CD4-positive, alpha-beta T cell treated with Interleukin-6 for 4 hours (primary cell): ENCODE measurements at regions not wholly inside any gene's neighbourhood (a gene's known extent, or its start where the extent isn't known, plus 50 kb on each side); places are given as distances from the start of the nearest gene placed in this dataset.
A peak's percentile ranks its signal among the peaks of the same experiment; 100 is the strongest.
"Not testable (repeated sequence)": the region's sequence is repeated elsewhere in the genome, so short reads cannot be mapped to it uniquely, and the experiment has no call there.

Source experiments
- DNase-seq: peaks from one replicate; pipeline ENCODE4 v3.0.0-alpha.2; 2020; ENCODE audit warnings: mixed read lengths

DNA sequence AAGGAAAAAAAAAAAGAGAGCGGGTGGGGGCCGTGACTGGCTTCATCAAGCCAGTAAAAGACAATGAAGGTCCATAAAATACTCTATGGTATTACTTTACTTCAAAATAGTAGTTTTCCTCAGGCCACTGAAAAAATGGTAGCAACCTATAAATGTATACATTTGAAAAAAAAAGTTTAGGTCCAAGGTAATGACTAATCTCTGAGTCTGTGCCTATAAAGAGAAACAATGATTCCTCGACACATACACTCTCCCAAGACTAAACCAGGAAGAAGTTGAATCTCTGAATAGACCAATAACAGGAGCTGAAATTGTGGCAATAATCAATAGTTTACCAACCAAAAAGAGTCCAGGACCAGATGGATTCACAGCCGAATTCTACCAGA, 84.5 kb upstream of the SIRPG start:
- not testable (repeated sequence) for DNase-seq

DNA sequence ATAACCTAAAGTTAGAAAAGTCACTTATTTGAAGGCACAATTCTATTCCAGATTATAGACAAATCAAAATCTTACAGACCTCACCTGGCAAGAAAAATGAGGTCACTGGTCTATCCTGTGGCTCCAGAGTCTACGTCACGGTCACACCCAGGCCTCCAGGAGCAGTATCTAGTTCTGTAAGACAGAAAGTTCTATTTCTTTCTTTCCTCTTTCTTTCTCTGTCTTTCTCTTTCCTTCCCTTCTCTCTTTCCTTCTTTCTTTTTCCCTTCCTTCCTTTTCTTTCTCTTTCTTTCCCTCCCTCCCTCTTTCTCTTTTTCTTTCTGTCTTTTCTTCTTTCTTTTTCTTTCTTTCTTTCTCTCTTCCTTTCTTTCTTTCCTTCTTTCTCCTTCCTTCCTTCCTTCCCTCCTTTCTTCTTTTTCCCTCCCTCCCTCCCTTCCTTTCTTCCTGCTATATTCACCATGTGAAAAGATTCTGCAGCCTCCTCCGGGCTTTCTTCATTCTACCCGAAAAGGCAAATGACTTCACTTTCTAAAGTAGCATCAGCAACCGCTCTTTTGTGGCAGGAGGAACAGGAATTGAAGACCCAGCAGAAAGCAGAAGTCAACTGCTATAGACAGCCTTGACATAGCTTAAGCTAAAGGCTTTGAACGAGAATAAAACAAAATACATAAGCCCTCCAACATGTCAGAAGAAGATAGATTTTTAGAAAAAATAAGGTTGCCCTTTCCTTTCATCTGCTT, 83.9 kb upstream of the SIRPG start:
- DNase-seq: no peak

DNA sequence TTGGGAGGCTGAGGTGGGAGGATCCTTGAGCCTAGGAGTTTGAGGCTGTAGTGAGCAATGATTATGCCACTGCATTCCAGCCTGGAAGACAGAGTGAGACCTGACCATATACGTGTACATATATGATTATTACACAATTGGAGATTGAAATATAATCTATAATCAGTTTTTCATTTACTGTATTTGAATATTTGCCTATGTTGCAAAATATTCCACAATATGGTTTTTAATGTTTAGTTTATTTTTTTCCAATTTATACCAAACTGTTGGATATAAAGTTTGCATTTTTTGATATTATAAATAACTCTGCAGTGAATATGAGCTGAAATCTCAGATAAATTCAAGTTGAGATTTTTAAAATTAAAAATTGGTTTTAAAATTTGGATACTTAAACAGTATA, 79.6 kb upstream of the SIRPG start:
- DNase-seq: no peak

DNA sequence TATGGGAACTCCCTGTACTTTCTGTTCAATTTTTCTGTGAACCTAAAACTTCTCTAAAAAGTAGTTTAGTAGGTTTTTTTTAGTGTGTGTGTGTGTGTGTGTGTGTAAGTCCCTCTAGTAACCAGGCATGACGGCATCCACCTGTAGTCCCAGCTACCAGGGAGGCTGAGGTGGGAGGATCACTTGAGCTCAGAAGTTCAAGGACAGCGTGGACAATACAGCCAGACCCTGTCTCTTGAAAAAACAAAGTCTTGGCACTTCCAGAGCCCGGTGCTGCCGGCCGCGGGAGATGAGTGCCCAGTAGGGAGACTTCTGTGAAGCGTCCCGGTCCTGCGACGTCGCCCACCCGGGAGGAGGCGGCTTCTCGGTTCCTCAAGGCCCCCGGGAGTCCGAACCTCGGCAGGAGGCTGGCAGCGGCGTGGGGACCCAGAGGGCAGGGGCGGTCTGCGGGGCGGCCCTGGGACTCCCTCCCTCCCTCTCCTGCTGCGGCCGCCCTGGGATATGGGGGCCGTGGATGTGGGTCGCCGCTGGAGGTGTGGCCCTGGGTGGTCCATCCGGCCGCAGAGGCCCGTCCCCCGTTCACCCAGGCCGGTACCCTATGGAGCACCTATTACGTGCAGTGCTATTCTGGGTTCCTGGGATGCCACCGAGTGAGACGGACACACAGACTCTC, 78.0 kb upstream of the SIRPG start:
- no peak for DNase-seq

DNA sequence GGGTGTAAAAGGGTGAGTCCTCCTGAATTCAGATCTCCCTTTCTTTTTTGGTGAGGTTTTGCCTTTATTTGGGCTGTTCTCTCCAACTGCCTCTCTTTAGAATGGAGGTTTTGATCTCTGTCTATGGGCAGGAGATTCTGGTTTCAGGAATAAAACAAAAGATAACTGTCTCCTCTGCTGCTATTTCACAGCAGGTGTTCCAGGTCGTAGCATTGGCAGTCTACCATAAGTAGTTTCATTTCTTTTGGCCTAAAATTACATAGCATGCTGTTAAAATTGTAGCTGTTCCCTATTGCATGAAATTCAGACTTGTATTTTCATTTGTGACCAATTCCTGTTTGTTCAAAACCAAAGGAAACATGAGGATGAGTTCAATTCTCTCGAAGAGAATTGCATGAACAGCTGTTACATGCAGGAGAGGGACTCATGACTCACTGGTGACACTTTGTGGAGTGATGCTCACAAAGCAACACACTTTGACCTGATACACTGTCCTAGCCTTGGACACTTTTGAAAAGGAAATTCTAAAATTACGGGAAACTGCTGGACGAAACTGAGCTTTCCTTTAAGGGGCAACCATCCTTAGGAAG, 76.8 kb upstream of the SIRPG start:
- DNase-seq: peak; percentile 60

DNA sequence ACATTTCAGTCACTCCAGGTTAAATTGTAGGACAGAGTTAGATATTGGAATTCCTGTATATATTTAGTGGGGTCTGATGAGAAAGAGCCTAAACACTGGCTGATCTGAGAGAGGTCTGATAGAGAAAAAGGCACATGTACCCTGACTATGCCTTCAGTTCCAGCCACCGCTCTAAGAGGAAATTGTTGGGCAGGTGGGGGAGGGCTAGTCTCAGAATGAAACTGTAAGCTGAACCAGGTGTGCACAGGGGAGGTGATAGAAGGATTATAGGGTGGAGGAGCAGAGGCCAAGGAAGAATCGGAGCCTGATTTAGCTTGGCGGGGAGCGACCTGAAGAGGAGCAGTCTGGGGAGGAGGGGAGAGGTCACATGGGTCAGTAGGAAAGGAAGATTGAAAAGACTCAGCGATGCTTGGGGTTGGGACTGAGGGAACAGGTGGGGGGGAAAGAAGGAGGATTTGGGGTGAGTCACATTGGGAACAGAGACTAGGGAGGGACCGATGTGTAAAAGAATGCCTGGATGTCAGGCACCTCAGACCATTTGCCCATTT, 74.3 kb upstream of the SIRPG start:
- DNase-seq: peak; percentile 65

DNA sequence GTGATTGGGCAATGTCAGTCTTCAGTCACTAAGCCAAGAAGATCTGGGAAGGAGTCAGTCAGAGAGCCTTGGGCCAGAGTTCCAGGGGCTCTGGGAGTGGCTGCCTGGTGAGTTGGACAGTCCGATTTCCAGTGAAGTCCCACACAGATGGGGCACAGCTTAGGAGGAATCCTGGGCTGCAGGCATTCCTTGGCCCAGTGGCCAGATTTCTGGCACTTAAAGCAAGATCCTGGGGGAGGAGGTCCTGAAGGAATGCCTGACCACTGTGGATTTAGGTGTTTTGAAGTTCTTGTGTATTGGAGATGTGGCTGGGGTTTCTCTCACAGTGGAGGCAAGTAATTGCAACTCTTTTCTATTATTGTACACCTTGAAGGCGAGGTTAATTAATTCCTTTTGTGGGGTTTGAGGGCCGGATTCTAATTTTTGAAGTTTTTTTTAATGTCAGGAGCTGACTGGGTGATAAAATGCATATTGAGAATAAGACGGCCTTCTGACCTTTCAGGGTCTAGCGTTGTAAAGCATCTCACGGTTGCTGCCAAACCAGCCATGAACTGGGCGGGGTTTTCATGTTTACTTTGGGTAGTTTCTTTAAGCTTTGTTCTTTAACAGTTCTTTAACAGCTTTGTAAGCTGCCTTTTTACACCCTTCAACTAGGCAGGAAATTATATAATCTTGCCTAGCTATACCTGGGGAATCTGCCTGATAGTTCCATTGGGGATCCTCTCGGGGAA, 73.6 kb upstream of the SIRPG start:
- DNase-seq: peak; percentile 44

DNA sequence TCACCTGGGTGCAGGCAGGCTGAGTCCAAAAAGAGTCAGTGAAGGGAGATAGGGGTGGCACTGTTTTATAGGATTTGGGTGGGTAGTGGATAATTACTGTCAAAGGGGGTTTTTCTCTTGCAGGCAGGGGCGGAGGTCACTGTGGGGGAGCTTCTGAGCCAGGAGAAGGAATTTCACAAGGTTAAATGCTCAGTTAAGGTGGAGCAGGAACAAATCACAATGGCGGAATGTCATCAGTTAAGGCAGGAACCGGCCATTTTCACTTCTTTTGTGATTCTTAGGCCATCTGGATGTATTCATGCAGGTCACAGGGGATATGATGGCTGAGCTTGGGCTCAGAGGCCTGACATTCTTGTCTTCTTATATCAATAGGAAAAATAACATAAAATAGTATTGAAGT, 69.7 kb upstream of the SIRPG start:
- DNase-seq: not testable (repeated sequence)

DNA sequence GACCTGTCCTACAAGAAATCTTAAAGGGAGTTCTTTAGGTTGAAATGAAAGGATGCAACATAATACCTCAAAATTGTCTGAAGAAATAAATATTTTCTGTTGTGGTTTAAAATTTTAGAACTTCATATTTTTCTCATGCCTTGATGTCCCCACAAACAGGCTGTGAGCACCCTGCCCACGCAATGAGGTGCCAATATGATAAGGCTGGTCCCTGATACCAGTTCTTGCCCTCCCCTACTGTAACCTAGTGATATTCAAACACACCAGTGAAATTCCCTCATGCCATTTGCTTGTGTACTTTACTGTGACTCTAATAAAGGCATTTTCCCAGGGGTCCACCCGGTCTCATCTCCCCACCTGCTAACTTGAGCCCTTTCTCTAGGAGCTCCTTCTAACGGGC, 67.3 kb upstream of the SIRPG start:
- no peak for DNase-seq

DNA sequence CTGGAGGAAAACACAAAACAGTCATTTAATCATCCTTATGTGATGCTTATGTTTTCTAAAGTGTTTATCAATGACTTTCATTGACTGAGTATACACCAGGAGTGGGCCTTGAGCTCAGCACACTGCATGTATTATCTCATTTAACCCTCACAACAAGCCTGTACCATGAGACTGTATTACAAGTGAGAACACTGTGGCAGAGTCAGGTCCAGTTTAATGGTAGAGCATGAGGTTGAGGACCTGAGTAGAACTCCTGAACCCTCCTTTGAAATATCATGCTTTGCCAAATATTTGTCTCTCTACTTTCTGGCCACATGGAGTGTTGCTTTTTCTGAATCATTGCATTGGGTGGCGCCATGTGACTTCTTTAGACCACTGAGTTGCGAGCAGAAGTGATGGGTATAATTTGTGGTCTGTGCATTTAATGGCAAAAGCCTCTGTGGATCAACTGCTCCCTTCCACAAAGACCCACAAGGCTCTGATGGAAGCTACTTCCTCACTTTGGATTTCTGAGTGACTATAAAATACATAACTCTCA, 65.0 kb upstream of the SIRPG start:
- DNase-seq: no peak

DNA sequence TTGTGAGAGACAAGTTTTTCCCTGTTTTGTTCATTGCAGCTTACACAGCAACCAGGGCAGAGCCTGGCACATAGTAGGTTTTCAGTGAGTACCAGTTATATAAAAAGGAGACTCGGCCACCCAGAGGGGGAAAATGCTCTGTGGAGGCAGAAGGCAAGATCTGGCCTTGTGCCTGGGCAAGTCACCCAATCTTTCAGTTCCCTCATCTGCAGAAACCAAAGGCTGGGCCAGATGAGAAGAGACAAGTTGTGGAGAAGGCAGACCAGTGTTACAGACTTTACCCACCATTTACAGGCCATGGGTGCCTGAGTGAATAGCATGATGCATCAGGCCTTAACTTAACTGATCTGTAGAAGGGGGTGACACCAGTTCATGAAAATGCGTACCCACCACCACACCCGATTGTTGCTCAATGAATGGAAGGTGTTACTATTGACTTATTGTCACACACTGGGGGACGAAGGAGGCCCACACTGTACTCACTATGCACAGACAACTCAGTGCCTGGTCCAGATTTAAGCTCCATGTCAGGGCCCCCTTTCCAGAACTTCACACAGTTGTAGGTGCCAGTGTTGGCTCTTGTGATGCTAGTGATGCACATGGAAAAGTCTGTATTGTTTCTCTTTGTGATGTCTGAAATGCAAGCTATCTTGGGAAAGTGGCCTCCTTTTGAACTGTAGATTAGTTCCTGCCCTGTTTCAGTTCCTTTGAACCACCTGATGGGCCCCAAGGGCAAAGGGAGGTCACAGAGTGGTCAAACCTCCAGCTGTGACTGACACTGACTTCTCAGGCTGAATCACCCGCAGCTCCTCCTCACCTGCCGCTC, 64.3 kb upstream of the SIRPG start:
- DNase-seq: no peak

DNA sequence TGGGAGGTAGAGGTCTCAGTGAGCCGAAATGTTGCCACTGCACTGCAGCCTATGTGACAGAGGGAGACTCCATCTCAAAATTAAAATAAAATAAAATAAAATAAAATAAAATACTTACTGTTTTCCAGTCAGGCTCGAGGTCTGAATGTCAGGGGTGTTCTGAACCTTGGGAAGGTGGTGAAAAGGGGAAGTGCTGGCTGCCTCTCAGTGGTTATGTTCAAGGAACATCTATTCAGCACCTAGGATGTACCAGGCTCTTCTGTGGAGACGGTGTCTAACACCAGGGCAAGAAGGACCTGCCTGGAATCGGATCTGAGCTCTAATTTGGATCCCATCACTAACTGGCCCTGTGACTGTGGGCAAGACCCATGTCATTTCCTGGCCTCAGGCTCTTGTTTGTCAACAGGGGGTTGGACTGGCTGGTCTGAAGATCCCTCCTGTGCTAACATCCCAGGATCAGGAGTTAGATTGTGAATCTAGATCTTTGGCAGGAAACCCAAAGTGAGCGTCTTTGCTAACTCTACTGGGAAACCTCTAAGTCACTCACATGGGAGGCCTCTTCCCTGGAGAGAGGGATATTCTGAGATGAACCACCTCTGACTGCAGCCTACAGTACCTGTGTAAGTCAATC, 63.4 kb upstream of the SIRPG start:
- DNase-seq: no peak

DNA sequence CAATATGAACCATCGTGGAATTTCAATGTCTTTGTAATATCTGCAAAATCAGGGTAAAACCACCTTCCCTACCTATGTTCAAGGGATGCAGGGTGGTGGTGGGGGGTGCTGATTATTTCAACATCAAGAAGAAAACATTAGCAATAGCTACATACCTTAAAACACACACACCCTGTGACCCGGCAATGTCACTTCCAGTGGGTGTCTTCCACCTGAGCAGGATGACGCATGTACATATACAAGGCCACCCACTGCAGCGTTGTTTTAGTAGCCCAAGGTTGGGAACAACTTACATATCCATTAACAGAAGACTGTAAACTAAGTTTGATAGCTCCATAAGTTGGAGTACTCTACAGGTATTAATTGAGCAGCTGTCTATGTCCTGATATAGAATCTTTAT, 62.6 kb upstream of the SIRPG start:
- DNase-seq: no peak

DNA sequence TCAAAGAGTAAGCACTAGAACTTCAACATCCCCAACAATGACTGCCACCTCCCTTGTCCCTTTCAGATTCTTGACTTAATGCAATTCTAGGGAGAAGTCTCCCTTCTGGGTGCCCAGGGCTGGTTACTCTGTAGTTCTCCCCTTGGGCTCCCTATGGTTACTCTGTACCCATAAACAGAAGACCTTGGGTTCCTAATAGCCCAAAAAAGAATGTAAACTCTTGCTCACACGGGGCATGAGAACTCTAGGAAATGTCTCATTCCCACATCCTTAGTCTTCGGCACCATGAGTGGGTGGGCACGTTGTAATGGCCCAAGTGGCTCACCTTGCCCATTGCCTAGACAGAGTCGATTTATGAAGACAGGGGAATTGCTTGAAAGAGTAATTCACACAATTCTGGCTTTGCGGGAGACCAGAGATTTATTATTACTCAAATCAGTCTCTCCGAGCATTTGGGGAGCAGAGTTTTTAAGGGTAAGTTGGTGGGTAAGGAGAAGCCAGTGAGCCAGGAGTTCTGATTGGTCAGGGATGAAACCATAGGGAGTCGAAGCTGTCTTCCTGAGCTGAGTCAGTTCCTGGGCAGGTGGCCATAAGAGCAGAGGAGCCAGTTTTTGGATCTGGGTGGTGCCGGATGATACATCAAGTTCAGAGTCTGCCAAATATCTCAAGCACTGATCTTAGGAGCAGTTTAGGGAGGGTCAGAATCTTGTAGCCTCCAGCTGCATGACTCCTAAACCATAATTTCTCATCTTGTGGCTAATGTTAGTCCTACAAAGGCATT, 61.2 kb upstream of the SIRPG start:
- DNase-seq: no peak

DNA sequence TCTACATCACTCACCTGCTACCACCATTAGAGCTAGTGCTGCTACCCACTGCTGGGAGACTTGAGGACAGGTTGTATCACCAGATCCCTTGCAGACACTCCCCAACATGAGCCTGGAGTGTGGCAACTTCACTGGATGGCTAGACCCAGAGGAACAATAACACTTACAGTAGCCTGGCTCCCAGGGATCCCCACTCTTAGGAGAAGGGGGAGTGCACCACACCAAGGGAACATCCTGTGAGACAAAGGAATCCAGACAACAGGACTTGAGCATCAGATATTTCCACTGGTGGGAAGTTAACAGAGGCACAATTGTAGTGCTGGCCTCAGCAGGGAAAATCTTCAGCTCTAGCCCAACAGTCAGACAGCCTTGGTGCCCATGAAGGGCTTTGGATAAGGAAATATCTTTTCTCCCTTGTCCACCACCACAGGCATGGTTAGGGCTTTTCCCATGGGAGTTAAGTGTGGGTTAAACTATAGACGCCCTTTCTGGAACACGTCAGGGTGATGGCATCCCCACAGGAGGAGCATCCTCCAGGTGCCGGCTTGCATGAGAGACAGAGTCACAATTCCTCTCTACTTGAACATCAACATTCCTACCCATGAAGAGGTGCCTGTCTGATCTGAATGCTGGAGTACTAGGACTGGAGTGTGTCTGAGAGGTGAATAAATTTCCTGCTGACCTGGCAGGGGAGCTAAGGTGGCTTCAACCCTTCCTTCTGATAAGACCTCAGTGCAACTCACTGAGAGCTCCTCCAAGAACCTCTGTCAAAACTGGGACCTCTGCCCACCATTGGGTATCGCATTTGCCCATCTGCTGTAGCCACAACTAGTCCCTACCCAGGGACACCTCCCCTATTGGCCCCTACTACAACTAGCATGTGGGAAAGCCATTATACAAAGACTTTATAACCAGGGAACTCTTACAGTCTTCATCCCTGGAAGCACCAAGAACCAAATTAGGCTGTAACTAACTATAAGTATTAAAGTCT, 55.4 kb upstream of the SIRPG start:
- DNase-seq: no peak

DNA sequence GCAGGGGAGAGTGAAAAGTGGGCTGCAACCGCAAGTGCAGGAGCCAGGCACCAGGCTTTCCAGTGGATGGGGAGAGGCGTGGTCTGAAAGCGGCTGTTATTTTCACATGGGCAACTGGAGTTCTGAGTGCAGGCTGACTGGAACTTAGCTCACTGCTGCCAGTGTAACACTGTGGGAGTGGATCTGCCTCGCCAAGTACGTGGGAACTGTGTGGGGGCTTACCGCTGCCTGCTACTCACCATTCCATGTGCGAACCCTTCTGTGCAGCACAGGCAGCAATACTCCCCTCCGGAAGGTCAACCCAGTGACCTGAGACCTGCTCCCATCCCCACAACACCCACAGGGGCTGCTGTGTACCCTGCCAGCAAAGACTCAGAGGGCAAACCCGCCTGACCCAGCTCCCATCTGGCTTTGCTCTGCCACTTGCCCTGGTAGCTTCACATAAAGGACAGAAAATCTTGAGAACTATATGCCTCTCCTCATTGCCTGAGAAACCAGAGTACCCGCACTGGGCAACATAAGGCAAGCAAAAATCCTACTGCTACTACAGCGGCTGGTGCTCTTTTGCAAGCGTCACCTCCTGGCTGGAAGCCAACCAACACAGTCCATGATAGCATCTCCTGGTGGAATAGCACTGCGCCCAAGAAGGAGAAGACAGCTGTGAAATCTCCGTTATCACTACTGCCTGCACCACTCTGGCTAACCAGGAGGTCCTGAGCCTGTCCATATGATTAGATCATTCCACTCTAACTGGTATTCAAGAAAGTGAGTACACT, 54.4 kb upstream of the SIRPG start:
- DNase-seq: no peak

DNA sequence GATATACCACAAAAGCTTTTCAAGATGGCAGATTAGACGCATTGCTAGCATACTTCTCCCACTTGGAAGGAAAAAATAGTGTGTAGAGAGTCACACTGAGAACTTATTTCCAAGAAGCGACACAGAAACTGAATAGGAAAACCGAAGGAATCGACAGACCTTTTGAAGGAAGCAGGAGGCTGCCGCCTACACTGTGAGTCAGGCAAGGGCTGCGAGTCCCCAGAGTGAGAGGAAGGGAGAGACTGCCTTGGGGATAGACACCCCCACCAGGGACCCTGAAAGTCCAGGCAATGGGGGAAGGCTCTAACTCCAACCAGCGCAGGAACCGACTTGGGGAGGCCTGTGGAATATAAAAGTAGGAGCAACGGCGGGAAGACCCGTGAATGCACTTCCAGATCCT, 53.7 kb upstream of the SIRPG start:
- DNase-seq: no peak

DNA sequence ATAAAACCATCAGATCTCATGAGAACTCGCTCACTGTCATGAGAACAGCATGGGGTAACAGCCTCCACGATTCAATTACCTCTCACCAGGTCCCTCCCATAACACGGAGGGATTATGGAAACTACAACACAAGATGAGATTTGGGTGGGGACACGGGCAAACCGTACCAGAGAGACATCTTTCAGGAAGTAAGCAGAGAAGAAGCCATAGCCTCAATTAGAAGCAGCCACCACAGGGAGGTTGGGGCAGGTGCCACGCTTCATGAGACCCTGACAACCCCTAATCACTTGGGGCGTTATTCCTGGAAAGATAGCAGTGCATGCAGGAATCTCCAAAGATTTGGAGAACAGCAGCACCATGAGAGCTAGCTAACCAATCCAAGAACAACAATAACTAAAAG, 52.9 kb upstream of the SIRPG start:
- no peak for DNase-seq
